Tibial artery (tissue), 4 donors: ENCODE measurements at regions not wholly inside any gene's neighbourhood (a gene's known extent, or its start where the extent isn't known, plus 50 kb on each side); places are given as distances from the start of the nearest gene placed in this dataset.

Source experiments
- DNase-seq, 2 donors: peaks; one replicate each; pipeline ENCODE4 v3.0.0-alpha.2; 2019
- H3K27ac ChIP-seq, 2 donors: fragments of 200-600 bp; sonication (generic) in 1 of 2; 1 replicate in 1 of 2; 2 replicates in 1 of 2; pipeline ENCODE4 v1.5.1; 2018 to 2019; ENCODE audit warnings: mild to moderate bottlenecking in 1 of 2
- H3K27me3 ChIP-seq, 2 donors: fragments of 200-600 bp; sonication (generic) in 1 of 2; one replicate each; pipeline versions ENCODE4 v1.5.1 to v1.6.0; 2016 to 2019
- H3K36me3 ChIP-seq, 3 donors: fragments of 200-600 bp; sonication (generic) in 2 of 3; one replicate each; pipeline ENCODE4 v1.5.1; 2016 to 2019; ENCODE audit warnings: mild to moderate bottlenecking in 2 of 3
- H3K4me1 ChIP-seq, 4 donors: fragments of 200-600 bp; sonication (generic) in 2 of 4; 1 replicate in 3 of 4; 2 replicates in 1 of 4; pipeline ENCODE4 v1.5.1; 2016 to 2019
- H3K4me3 ChIP-seq, 2 donors: fragments of 200-600 bp; sonication (generic) in 1 of 2; 1 replicate in 1 of 2; 2 replicates in 1 of 2; pipeline ENCODE4 v1.5.1; 2018 to 2019; ENCODE audit warnings: mild to moderate bottlenecking in 2 of 2
- H3K9me3 ChIP-seq, 3 donors: fragments of 200-600 bp; sonication (generic) in 1 of 3; one replicate each; pipeline ENCODE4 v1.5.1; 2016 to 2019
- CTCF ChIP-seq, 2 experiments: fragments of 200-600 bp in 1 of 2; fragments of 450-650 bp in 1 of 2; IDR thresholded peaks; one replicate each; pipeline ENCODE4 v1.5.1; 2017 to 2019; ENCODE audit warnings: antibody characterized with exemption in 2 of 2, mild to moderate bottlenecking in 1 of 2, moderate library complexity in 1 of 2
- intact Hi-C: fragments of 100-400 bp; cut with DNase I; formaldehyde crosslinking; loops from one replicate; pipeline ENCODE4 v1.15.0; 2023; ENCODE audit warnings: low total_unique reads

DNA sequence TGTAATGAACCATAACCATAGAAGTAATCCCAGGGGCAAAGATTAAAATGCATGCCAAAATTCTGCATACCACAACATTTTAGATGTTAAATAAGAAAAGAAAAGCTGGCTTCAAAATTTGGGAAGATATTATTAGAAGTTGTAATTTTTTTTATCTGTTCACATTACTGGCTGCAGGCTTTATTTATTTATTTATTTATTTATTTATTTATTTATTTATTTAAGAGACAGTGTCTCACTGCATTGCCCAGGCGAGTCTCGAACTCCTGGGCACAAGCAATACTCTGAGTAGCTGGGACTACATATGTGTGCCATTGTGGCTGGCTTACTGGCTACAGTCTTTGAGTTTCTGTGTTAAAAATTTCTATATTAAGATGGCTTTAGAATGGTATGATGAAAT lies 66.5 kb upstream of the PNPT1 start:
- Histone ChIP-seq H3K4me1 (peaks cover 0 to 30% (median 11%) of the 10 kb centered on the region in 4 donors), H3K36me3 (no peaks in the 10 kb centered on the region), H3K27ac (no peak overlapping the region), H3K4me3 (no peak overlapping the region), H3K27me3 (no peaks in the 10 kb centered on the region), H3K9me3 (no peaks in the 10 kb centered on the region)
- intact Hi-C loops = loop anchor here (10.0 kb wide), 1 partner anchor 45 kb away; no protein-coding TSS in a partner anchor
- TF ChIP-seq CTCF (IDR thresholded peaks at IDR 0.05) = no peak
- DNase-seq = no peak

DNA sequence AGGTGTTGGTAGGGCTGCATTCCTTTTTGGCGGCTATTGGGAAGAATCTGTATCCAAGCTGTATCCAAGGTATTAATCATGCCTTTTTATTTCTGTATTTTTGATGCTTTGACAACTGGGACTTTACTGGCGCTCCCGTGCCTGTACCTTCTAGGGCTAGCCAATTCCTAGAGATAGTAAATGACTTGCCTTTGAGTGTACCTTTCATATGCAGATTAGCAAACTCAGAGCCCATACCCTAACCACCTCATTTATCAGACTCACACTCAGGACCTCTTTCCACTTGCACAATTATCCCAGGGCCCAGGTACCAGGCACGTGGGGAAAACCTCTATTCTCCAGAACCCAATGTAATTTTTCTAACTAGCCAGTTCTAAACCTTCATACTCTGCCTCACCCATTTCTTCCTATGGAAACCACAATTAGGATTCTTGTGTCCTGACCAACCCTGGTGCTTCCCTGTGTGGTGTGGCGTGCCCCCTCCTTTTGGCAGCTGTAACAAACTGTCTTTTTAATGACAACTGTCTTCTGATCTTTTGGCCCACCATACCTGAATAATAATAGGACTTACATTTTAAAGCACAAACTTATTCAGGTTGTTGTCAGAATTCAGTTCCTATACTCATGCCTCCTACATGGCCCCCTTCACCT lies 65.8 kb upstream of the PNPT1 start:
- DNase-seq = no peak
- no peak overlapping the region for H3K27ac ChIP-seq
- no peaks in the 10 kb centered on the region for H3K9me3 ChIP-seq
- no peak for TF ChIP-seq CTCF (IDR thresholded peaks at IDR 0.05)
- no peak overlapping the region for H3K4me3 ChIP-seq
- peaks cover 0 to 30% (median 11%) of the 10 kb centered on the region in 4 donors for H3K4me1 ChIP-seq
- H3K27me3 ChIP-seq = no peaks in the 10 kb centered on the region
- intact Hi-C loops = no loop called here
- H3K36me3 ChIP-seq = no peaks in the 10 kb centered on the region

GRCh38 chr2:55751966-55752365 lies 58.3 kb upstream of the PNPT1 start:
- Histone ChIP-seq H3K4me3 (no peak overlapping the region), H3K9me3 (no peaks in the 10 kb centered on the region), H3K27ac (no peak overlapping the region), H3K4me1 (no peaks in the 10 kb centered on the region), H3K36me3 (no peaks in the 10 kb centered on the region), H3K27me3 (no peaks in the 10 kb centered on the region)
- intact Hi-C loops = no loop called here
- no peak for TF ChIP-seq CTCF (IDR thresholded peaks at IDR 0.05)
- no peak for DNase-seq

GRCh38 chr2:55743583-55743982 lies 49.9 kb upstream of the PNPT1 start:
- Histone ChIP-seq H3K27me3 (no peaks in the 10 kb centered on the region), H3K4me3 (no peak overlapping the region), H3K9me3 (no peaks in the 10 kb centered on the region), H3K27ac (no peak overlapping the region), H3K36me3 (no peaks in the 10 kb centered on the region), H3K4me1 (no peaks in the 10 kb centered on the region)
- DNase-seq = no peak
- TF ChIP-seq CTCF (IDR thresholded peaks at IDR 0.05) = no peak
- intact Hi-C loops = no loop called here
